Stimulated activated CD8-positive, alpha-beta memory T cell treated with anti-CD3 and anti-CD28 coated beads, Interleukin-12 subunit alpha, Interleukin-12 subunit beta, amount 100 ng/mL, for 24 hours (primary cell): ENCODE measurements at regions not wholly inside any gene's neighbourhood (a gene's known extent, or its start where the extent isn't known, plus 50 kb on each side); places are given as distances from the start of the nearest gene placed in this dataset.
"Not testable (repeated sequence)": the region's sequence is repeated elsewhere in the genome, so short reads cannot be mapped to it uniquely, and the experiment has no call there.

Experiments used
- DNase-seq: peaks from one replicate; pipeline ENCODE4 v3.0.0-alpha.2; 2020; ENCODE audit errors: extremely low read depth

GRCh38 chr10:6984971-6985370 is 404.9 kb upstream of the PRKCQ start:
- DNase-seq = no peak

GRCh38 chr10:6984016-6984415 is 403.9 kb upstream of the PRKCQ start:
- DNase-seq = not testable (repeated sequence)

GRCh38 chr10:6980353-6980752 is 400.3 kb upstream of the PRKCQ start:
- DNase-seq = no peak

- DNase-seq = no peak
Observed at GRCh38 chr10:6979371-6979770, 399.3 kb upstream of the PRKCQ start.

GRCh38 chr10:6978187-6978627 is 398.1 kb upstream of the PRKCQ start:
- no peak for DNase-seq

- no peak for DNase-seq
Observed at GRCh38 chr10:6977398-6978186, 397.5 kb upstream of the PRKCQ start.

GRCh38 chr10:6973899-6974298 is 393.8 kb upstream of the PRKCQ start:
- DNase-seq = no peak

- DNase-seq = no peak
Observed at GRCh38 chr10:6972226-6972625, 392.1 kb upstream of the PRKCQ start.

GRCh38 chr10:6969659-6970058 is 389.6 kb upstream of the PRKCQ start:
- no peak for DNase-seq

GRCh38 chr10:6964543-6964942 is 384.5 kb upstream of the PRKCQ start:
- no peak for DNase-seq

GRCh38 chr10:6962576-6962975 is 382.5 kb upstream of the PRKCQ start:
- DNase-seq = no peak

GRCh38 chr10:6958711-6959110 is 378.6 kb upstream of the PRKCQ start:
- no peak for DNase-seq

- DNase-seq = no peak
Observed at GRCh38 chr10:6958254-6958653, 378.2 kb upstream of the PRKCQ start.

GRCh38 chr10:6957851-6958250 is 377.8 kb upstream of the PRKCQ start:
- DNase-seq = no peak

- no peak for DNase-seq
Observed at GRCh38 chr10:6956562-6956961, 376.5 kb upstream of the PRKCQ start.

- DNase-seq = no peak
Observed at GRCh38 chr10:6953271-6953801, 373.3 kb upstream of the PRKCQ start.

GRCh38 chr10:6951732-6952131 is 371.7 kb upstream of the PRKCQ start:
- DNase-seq = no peak

- no peak for DNase-seq
Observed at GRCh38 chr10:6950133-6950532, 370.1 kb upstream of the PRKCQ start.

- DNase-seq = no peak
Observed at GRCh38 chr10:6944436-6944835, 364.4 kb upstream of the PRKCQ start.

GRCh38 chr10:6938384-6938783 is 358.3 kb upstream of the PRKCQ start:
- no peak for DNase-seq

GRCh38 chr10:6936931-6937330 is 356.9 kb upstream of the PRKCQ start:
- no peak for DNase-seq

- no peak for DNase-seq
Observed at GRCh38 chr10:6929148-6929830, 349.2 kb upstream of the PRKCQ start.

- DNase-seq = no peak
Observed at GRCh38 chr10:6928586-6928985, 348.5 kb upstream of the PRKCQ start.
